ENCODE measurements at regions not wholly inside any gene's neighbourhood (a gene's known extent, or its start where the extent isn't known, plus 50 kb on each side); places are given as distances from the start of the nearest gene placed in this dataset.

- TF ChIP-seq, protein P1, sequence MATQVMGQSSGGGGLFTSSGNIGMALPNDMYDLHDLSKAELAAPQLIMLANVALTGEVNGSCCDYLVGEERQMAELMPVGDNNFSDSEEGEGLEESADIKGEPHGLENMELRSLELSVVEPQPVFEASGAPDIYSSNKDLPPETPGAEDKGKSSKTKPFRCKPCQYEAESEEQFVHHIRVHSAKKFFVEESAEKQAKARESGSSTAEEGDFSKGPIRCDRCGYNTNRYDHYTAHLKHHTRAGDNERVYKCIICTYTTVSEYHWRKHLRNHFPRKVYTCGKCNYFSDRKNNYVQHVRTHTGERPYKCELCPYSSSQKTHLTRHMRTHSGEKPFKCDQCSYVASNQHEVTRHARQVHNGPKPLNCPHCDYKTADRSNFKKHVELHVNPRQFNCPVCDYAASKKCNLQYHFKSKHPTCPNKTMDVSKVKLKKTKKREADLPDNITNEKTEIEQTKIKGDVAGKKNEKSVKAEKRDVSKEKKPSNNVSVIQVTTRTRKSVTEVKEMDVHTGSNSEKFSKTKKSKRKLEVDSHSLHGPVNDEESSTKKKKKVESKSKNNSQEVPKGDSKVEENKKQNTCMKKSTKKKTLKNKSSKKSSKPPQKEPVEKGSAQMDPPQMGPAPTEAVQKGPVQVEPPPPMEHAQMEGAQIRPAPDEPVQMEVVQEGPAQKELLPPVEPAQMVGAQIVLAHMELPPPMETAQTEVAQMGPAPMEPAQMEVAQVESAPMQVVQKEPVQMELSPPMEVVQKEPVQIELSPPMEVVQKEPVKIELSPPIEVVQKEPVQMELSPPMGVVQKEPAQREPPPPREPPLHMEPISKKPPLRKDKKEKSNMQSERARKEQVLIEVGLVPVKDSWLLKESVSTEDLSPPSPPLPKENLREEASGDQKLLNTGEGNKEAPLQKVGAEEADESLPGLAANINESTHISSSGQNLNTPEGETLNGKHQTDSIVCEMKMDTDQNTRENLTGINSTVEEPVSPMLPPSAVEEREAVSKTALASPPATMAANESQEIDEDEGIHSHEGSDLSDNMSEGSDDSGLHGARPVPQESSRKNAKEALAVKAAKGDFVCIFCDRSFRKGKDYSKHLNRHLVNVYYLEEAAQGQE (IDR thresholded peaks at IDR 0.05; ENCODE audit: unreplicated experiment) = no peak
- TF ChIP-seq, protein P2, sequence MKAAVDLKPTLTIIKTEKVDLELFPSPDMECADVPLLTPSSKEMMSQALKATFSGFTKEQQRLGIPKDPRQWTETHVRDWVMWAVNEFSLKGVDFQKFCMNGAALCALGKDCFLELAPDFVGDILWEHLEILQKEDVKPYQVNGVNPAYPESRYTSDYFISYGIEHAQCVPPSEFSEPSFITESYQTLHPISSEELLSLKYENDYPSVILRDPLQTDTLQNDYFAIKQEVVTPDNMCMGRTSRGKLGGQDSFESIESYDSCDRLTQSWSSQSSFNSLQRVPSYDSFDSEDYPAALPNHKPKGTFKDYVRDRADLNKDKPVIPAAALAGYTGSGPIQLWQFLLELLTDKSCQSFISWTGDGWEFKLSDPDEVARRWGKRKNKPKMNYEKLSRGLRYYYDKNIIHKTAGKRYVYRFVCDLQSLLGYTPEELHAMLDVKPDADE (IDR thresholded peaks at IDR 0.05) = no peak
Observed at GRCh38 chrX:113770806-113771205, 813.1 kb upstream of the HTR2C start (continued).

DNA sequence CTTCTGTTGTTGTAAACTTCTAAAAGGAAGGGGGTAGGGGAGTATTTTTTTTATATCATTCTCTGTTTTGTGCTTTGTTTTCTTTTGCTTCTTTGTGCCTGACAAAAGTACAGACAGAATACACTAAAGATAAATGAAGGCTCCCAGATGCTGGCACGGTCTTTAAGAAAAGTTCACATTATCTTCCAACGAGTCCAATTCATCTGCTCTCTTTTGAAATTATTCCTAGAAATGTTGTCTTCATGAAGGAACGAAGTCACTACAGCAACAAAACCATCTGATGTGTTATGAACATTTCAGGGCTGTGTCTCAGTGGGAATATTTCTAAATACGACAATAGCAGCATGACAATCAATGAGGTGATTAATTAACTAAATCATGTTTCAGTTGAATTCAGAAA is 813.8 kb upstream of the HTR2C start:
- no peak overlapping the region for H2AFZ ChIP-seq
- TF ChIP-seq ZNF462 (CRISPR knock-in tag; IDR thresholded peaks at IDR 0.05) = no peak
- TF ChIP-seq, protein P2 (IDR thresholded peaks at IDR 0.05) = no peak
- TF ChIP-seq CREB1 (CRISPR knock-in tag; IDR thresholded peaks at IDR 0.05; ENCODE audit: low read depth) = no peak
- no peak for TF ChIP-seq STAT1 (IDR thresholded peaks at IDR 0.05; ENCODE audit: unreplicated experiment)
- TF ChIP-seq, protein P1 (IDR thresholded peaks at IDR 0.05; ENCODE audit: unreplicated experiment) = no peak

More for the DNA sequence above, 813.8 kb upstream of the HTR2C start:
- Histone ChIP-seq H3K4me3 (no peak overlapping the region), H3K79me2 (replicated peaks; ENCODE audit: insufficient read depth) (no peaks in the 10 kb centered on the region), H3F3A (replicated peaks; ENCODE audit: low read depth) (no peaks in the 10 kb centered on the region), H3K27me3 (ENCODE audit: insufficient read depth) (no peaks in the 10 kb centered on the region), H3K36me3 (ENCODE audit: insufficient read depth) (no peaks in the 10 kb centered on the region), H3K4me2 (no peak overlapping the region), H3K9me2 (ENCODE audit: insufficient read depth) (no peaks in the 10 kb centered on the region), H4K20me1 (replicated peaks; ENCODE audit: insufficient read depth) (no peaks in the 10 kb centered on the region), H3K27ac (ENCODE audit: low read depth) (no peak overlapping the region), H3K4me1 (ENCODE audit: insufficient read depth) (no peaks in the 10 kb centered on the region)
- Mint-ChIP-seq H3K36me3 (ENCODE audit: low read depth) (no peaks in the 10 kb centered on the region), H3K27ac (no peak overlapping the region), H3K4me3 (no peak overlapping the region), H3K9me3 (no peaks in the 10 kb centered on the region), H3K4me1 (no peaks in the 10 kb centered on the region), H3K27me3 (ENCODE audit: insufficient read depth, low read depth, poor library complexity) (no peaks in the 10 kb centered on the region)
- no peak for ATAC-seq
- DNase-seq (ENCODE audit: low spot score) = no peak

Measured in GM23338 (cell line).